GM13976 (cell line): ENCODE measurements at regions not wholly inside any gene's neighbourhood (a gene's known extent, or its start where the extent isn't known, plus 50 kb on each side); places are given as distances from the start of the nearest gene placed in this dataset.

ENCODE experiments used
- DNase-seq: peaks from one replicate; pipeline ENCODE4 v3.0.0; 2012; ENCODE audit warnings: low spot score
- in situ Hi-C: fragments of 300-500 bp; cut with MboI; formaldehyde crosslinking; loops from one replicate; pipeline ENCODE4 v1.12.0; 2022; ENCODE audit warnings: low sequenced_read_pairs, mixed read lengths, inconsistent platforms; ENCODE audit not compliant: unreplicated experiment
- TF ChIP-seq, protein P1 (sequence below): IDR thresholded peaks from 2 replicates; pipeline ENCODE4 v1.5.1; 2012; ENCODE audit warnings: borderline replicate concordance, mild to moderate bottlenecking; ENCODE audit not compliant: insufficient read depth; ENCODE audit errors: extremely low read depth, missing control alignments, control extremely low read depth

DNA sequence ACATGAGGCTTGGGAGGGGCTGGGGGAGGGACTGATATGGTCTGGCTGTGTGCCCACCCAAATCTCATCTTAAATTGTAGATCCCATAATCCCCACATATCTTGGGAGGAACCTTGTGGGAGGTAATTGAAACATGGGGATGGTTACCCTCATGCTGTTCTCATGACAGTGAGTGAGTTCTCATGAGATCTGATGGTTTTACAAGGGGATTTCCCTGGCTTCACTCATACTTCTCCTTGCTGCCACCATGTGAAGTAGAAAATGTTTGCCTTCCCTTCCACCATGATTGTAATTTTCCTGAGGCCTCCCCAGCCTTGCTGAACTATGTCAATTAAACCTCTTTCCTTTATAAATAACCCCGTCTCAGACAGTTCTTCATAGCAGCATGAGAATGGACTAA is 362.9 kb downstream of the PCNX1 start:
- in situ Hi-C loops: no loop called here
- TF ChIP-seq, protein P1, sequence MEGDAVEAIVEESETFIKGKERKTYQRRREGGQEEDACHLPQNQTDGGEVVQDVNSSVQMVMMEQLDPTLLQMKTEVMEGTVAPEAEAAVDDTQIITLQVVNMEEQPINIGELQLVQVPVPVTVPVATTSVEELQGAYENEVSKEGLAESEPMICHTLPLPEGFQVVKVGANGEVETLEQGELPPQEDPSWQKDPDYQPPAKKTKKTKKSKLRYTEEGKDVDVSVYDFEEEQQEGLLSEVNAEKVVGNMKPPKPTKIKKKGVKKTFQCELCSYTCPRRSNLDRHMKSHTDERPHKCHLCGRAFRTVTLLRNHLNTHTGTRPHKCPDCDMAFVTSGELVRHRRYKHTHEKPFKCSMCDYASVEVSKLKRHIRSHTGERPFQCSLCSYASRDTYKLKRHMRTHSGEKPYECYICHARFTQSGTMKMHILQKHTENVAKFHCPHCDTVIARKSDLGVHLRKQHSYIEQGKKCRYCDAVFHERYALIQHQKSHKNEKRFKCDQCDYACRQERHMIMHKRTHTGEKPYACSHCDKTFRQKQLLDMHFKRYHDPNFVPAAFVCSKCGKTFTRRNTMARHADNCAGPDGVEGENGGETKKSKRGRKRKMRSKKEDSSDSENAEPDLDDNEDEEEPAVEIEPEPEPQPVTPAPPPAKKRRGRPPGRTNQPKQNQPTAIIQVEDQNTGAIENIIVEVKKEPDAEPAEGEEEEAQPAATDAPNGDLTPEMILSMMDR: no peak
- DNase-seq: no peak

DNA sequence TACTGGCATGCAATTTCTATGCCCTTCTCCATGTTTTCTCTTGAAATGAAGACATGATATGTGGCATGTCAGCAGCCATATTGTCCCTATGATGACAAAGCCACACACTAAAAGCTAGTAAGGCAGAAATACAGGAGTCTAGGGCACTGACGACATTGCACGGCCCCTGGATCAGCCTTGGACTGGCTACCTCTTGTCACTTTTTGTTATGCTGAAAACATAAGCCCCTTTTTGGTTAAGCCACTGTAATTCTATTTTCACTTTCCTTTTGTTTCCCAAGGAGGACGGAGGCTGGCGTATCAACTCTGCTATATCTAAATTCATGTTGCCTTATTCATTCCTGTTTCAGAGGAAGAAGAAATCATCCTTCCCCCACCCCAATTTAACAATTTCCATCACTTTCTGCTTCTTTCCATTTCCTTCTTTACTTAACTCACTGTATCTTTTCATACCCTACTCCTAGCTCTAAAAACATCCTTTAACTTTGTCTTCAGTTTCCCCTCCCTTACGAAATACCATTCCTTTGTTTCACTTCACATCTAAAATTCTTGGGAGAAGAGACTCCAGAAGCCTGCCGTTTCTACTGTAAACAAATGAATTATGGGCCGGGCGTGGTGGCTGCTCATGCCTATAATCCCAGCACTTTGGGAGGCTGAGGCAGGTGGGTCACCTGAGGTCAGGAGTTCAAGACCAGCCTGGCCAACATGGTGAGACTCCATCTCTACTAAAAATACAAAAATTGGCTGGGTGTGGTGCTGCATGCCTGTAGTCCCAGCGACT is 364.1 kb downstream of the PCNX1 start:
- in situ Hi-C loops: no loop called here
- no peak for DNase-seq
- TF ChIP-seq, protein P1: no peak

DNA sequence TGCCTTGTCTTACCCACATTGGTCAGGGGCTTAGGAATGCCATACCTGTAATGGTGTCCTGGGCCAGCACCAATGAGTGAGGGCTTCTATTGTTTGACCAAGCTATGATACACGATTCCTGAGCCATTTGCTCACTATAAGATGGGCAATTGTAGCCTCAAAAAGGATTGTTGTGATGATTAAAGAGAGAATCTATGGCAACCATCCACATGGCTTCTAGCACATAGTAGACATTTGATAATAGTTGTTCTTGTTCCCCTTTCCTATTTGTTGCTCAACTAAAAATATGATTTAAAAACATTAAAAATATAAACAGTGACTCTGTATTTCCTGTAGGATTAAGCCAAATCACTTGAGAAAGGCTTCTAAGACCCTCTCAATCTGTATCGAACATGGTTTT is 366.1 kb downstream of the PCNX1 start:
- TF ChIP-seq, protein P1: no peak

DNA sequence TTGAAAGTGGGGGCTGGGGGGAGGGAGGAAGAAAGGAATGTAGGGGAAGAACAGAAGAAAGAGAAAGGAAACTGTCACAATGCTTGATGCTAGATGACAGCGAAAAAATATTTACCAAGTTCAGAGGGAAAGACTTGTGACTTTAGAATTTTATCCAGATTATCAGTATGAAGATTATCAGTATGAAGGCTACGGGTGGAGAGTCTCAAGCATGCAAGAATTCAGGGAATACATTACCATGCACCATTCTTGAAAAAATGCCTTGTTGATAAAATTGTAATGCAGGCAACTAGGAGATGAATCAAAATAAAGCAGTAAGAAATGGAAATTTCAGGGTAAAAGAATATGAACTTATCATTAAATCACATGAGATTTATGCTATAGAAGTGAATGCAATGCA is 376.8 kb downstream of the PCNX1 start:
- in situ Hi-C loops: no loop called here
- TF ChIP-seq, protein P1: no peak
- no peak for DNase-seq

More for the DNA sequence above, 366.1 kb downstream of the PCNX1 start:
- no peak for DNase-seq
- in situ Hi-C loops: no loop called here

DNA sequence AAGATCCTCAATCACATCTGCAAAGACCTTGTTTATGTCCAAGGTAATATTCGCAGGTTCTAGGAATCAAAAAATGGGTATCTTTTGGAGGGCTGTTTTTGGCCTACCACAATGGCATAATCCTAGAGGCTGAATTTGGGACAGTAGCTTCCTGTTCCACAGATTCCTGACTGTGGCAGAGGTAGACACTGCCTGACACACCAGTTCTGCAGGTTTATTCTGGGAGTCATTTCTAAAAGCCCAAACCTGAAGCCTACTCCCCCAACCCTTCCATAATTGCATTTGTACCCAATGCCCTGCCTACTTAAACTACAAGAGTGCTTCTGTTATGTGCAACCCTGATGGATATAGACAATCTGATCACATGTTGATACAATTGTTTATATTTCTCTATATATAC is 378.9 kb downstream of the PCNX1 start:
- TF ChIP-seq, protein P1: no peak
- in situ Hi-C loops: no loop called here
- no peak for DNase-seq

DNA sequence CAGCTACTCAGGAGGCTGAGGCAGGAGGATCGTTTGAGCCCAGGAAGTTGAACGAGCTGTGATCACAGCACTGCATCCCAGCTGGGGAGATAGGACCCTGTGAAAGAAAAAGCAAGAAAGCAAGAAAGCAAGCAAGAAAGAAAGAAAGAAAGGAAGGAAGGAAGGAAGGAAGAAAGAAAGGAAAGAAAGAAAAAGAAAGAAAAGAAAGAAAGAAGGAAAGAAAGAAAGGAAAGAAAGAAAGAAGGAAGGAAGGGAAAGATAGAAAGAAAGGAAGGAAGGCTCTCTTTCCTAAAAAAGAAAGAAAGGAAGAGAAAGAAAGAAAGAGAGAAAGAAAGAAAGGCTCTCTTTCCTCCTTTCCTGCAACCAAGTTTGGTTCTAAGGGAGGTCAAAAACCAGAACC is 380.3 kb downstream of the PCNX1 start:
- TF ChIP-seq, protein P1: no peak
- in situ Hi-C loops: no loop called here
- DNase-seq: no peak
